Neural cell (in vitro differentiated cells): ENCODE measurements at regions not wholly inside any gene's neighbourhood (a gene's known extent, or its start where the extent isn't known, plus 50 kb on each side); places are given as distances from the start of the nearest gene placed in this dataset.

Experiments
- EP300 ChIP-seq: fragments of 450-650 bp; conservative IDR thresholded peaks from 2 replicates; pipeline ENCODE4 v1.6.1; 2014; ENCODE audit warnings: antibody characterized with exemption, mild to moderate bottlenecking, moderate library complexity; ENCODE audit not compliant: poor library complexity, severe bottlenecking
- EZH2 ChIP-seq: fragments of 200-600, 300-800 bp; shearing (Covaris generic), sonication (generic); IDR thresholded peaks from 2 replicates; pipeline ENCODE4 v1.6.1; 2014; ENCODE audit warnings: antibody characterized with exemption, low read length, borderline replicate concordance, mild to moderate bottlenecking; ENCODE audit not compliant: insufficient read depth, poor library complexity, severe bottlenecking
- TAF1 ChIP-seq: IDR thresholded peaks from 2 replicates; pipeline ENCODE4 v1.6.1; 2012; ENCODE audit warnings: low read depth
- TF ChIP-seq, protein P1 (sequence below): fragments of 450-650 bp; IDR thresholded peaks from 2 replicates; pipeline ENCODE4 v1.5.1; 2014; ENCODE audit warnings: antibody characterized with exemption, mild to moderate bottlenecking, moderate library complexity; ENCODE audit not compliant: poor library complexity, severe bottlenecking

DNA sequence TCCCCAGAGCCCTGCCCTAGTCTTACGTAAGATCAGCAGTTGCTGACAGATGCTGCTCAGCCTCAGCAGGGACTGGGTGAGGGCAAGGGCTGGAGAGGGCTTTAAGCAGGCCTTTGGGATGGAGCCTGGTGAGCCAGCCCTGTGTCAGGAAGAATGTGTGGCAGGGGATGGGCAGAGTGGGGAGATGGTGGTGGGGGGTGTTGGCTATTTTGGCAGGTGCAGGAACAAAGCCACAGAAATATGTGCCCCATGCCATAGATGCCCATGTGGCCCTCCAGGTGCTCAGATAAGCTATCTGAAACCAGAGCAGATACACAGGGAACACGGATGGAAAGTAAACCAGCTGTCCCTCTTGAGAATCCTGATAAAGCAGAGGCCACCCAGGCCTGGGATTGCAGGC, 1325.0 kb downstream of the UQCRFS1 start:
- no peak for TF ChIP-seq EP300
- TF ChIP-seq, protein P1, sequence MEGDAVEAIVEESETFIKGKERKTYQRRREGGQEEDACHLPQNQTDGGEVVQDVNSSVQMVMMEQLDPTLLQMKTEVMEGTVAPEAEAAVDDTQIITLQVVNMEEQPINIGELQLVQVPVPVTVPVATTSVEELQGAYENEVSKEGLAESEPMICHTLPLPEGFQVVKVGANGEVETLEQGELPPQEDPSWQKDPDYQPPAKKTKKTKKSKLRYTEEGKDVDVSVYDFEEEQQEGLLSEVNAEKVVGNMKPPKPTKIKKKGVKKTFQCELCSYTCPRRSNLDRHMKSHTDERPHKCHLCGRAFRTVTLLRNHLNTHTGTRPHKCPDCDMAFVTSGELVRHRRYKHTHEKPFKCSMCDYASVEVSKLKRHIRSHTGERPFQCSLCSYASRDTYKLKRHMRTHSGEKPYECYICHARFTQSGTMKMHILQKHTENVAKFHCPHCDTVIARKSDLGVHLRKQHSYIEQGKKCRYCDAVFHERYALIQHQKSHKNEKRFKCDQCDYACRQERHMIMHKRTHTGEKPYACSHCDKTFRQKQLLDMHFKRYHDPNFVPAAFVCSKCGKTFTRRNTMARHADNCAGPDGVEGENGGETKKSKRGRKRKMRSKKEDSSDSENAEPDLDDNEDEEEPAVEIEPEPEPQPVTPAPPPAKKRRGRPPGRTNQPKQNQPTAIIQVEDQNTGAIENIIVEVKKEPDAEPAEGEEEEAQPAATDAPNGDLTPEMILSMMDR: no peak
- no peak for TF ChIP-seq TAF1
- no peak for TF ChIP-seq EZH2
